Mammary epithelial cell (primary cell): ENCODE measurements at regions not wholly inside any gene's neighbourhood (a gene's known extent, or its start where the extent isn't known, plus 50 kb on each side); places are given as distances from the start of the nearest gene placed in this dataset.

Experiments
- CTCF ChIP-seq, 2 donors: IDR thresholded peaks in 1 of 2; conservative IDR thresholded peaks in 1 of 2; 2 replicates each; pipeline ENCODE4 v1.5.1; 2011 to 2012; ENCODE audit warnings: inconsistent platforms in 2 of 2, low read length in 2 of 2, mild to moderate bottlenecking in 2 of 2, control low read depth in 1 of 2, low read depth in 1 of 2; ENCODE audit not compliant: insufficient read depth in 1 of 2; ENCODE audit errors: extremely low read depth in 1 of 2
- EZH2 ChIP-seq: IDR thresholded peaks from 2 replicates; pipeline ENCODE4 v1.6.1; 2012; ENCODE audit warnings: low read length, inconsistent platforms, borderline replicate concordance

GRCh38 chr15:93462690-93463089 is 373.7 kb upstream of the RGMA start:
- TF ChIP-seq CTCF (conservative IDR thresholded peaks at IDR 0.05 in 1 of 2, IDR thresholded peaks at IDR 0.05 in 1 of 2; ENCODE audit: extremely low read depth in 1 of 2, insufficient read depth in 1 of 2, low read depth in 1 of 2, low read length in 2 of 2) (no peak), EZH2 (no peak)
